RWPE2 (cell line): ENCODE measurements at regions not wholly inside any gene's neighbourhood (a gene's known extent, or its start where the extent isn't known, plus 50 kb on each side); places are given as distances from the start of the nearest gene placed in this dataset.

Experiments
- ATAC-seq: fragments of 200-7000 bp; cut with Tn5 transposase; 3 replicates; pipeline ENCODE4 v1.9.1; 2021; ENCODE audit warnings: low read depth
- DNase-seq: peaks from one replicate; pipeline ENCODE4 v3.0.0-alpha.2; 2020; ENCODE audit warnings: low spot score
- H3K27ac ChIP-seq: fragments of 450-650 bp; 2 replicates; pipeline ENCODE4 v1.5.1; 2017; ENCODE audit warnings: mild to moderate bottlenecking; ENCODE audit not compliant: poor library complexity, severe bottlenecking
- H3K27me3 ChIP-seq: fragments of 250-450 bp; sonication (Bioruptor Pico); 2 replicates; pipeline ENCODE4 v1.5.1; 2021; ENCODE audit warnings: mild to moderate bottlenecking, moderate library complexity; ENCODE audit not compliant: insufficient read depth, poor library complexity, severe bottlenecking
- H3K36me3 ChIP-seq: fragments of 250-450 bp; sonication (Bioruptor Pico); 2 replicates; pipeline ENCODE4 v1.5.1; 2020; ENCODE audit warnings: low read depth, mild to moderate bottlenecking, moderate library complexity
- H3K4me1 ChIP-seq: fragments of 250-450 bp; sonication (Bioruptor Pico); 2 replicates; pipeline ENCODE4 v1.5.1; 2021; ENCODE audit warnings: mild to moderate bottlenecking, moderate library complexity; ENCODE audit not compliant: insufficient read depth, poor library complexity, severe bottlenecking
- H3K4me3 ChIP-seq: fragments of 250-450 bp; sonication (Bioruptor Pico); 2 replicates; pipeline ENCODE4 v1.5.1; 2021; ENCODE audit warnings: mild to moderate bottlenecking, moderate library complexity; ENCODE audit not compliant: severe bottlenecking
- H3K9me3 ChIP-seq: fragments of 250-450 bp; sonication (Bioruptor Pico); 2 replicates; pipeline ENCODE4 v1.5.1; 2021; ENCODE audit warnings: mild to moderate bottlenecking, moderate library complexity; ENCODE audit not compliant: severe bottlenecking
- TF ChIP-seq, protein P1 (sequence below): fragments of 450-650 bp; IDR thresholded peaks from one replicate; pipeline ENCODE4 v1.5.1; 2017; ENCODE audit warnings: mild to moderate bottlenecking, moderate library complexity; ENCODE audit not compliant: poor library complexity, severe bottlenecking

DNA sequence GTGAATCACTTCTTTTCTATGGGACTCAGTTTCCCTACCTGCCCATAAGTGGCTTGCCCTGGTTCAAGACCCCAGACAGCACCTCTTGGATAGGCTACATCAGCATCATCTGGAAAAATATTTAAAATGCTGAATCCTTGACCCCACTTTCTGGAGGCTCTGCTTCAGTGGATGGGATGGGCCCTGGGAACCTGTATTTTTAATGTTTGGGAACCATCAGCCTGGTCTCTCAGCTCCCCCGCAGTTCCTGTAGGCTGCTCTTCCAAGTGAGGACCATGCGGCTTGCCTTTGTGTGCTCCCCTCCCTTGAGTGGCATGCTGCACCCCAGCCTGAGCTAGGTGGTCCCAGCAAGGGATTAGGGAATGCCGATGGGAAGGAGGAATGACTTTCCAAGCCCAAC is 68.3 kb upstream of the CRHR1 start:
- Histone ChIP-seq H3K27ac (no peak overlapping the region), H3K4me1 (peaks cover 10% of the 10 kb centered on the region), H3K9me3 (no peaks in the 10 kb centered on the region), H3K4me3 (no peak overlapping the region), H3K27me3 (no peaks in the 10 kb centered on the region), H3K36me3 (no peaks in the 10 kb centered on the region)
- ATAC-seq (no peak), DNase-seq (no peak)
- TF ChIP-seq, protein P1, sequence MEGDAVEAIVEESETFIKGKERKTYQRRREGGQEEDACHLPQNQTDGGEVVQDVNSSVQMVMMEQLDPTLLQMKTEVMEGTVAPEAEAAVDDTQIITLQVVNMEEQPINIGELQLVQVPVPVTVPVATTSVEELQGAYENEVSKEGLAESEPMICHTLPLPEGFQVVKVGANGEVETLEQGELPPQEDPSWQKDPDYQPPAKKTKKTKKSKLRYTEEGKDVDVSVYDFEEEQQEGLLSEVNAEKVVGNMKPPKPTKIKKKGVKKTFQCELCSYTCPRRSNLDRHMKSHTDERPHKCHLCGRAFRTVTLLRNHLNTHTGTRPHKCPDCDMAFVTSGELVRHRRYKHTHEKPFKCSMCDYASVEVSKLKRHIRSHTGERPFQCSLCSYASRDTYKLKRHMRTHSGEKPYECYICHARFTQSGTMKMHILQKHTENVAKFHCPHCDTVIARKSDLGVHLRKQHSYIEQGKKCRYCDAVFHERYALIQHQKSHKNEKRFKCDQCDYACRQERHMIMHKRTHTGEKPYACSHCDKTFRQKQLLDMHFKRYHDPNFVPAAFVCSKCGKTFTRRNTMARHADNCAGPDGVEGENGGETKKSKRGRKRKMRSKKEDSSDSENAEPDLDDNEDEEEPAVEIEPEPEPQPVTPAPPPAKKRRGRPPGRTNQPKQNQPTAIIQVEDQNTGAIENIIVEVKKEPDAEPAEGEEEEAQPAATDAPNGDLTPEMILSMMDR, result no peak

- ATAC-seq, result no peak
- H3K4me3 ChIP-seq, result no peak overlapping the region
- TF ChIP-seq, protein P1, result no peak
Measured at GRCh38 chr17:45718791-45719190, 65.3 kb upstream of the CRHR1 start.

DNA sequence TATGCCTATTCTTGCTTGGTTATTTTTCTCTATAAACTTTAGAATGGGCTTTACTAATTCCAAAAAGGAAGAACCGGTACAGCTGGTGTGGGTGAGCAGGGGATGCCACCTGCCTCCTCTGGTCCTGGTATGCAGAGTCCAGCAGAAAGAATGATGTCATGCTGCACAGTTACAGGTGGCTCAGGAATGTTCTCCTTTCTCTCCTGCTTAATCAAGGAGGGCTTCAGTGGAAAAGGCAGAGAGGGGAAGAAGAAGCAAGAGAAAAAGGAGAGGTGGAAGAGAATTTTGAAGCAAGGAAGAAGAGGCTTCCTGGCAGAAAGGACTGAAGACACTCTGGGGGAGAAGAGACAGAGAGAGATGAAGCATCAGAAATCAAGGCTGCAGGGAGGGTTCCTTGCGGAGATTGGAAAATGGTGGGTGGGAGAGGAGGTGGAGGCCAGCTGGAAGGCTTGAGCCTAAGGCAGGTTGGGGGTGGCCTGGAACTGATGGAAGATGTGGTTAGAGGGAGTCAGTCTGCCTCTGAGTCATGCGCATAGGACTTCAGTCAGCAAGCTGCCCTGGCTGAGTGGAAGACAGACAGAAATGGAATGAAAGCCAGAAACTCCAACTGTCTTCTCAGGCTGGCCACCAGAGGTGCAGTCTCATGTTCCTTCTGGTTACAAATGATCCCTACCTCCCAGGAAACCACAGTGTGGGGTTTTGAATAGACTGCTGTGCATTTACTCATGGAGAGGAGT is 64.6 kb upstream of the CRHR1 start:
- H3K9me3 ChIP-seq, result no peaks in the 10 kb centered on the region
- ATAC-seq, result peak; percentile 95
- H3K36me3 ChIP-seq, result no peaks in the 10 kb centered on the region
- peaks cover 10% of the 10 kb centered on the region for H3K4me1 ChIP-seq
- H3K27me3 ChIP-seq, result peaks cover 2% of the 10 kb centered on the region
- TF ChIP-seq, protein P1, result peak; percentile 46
- H3K4me3 ChIP-seq, result no peak overlapping the region
- no peak overlapping the region for H3K27ac ChIP-seq
- DNase-seq, result no peak

More at GRCh38 chr17:45718791-45719190, 65.3 kb upstream of the CRHR1 start:
- H3K4me1 ChIP-seq, result peaks cover 10% of the 10 kb centered on the region
- no peaks in the 10 kb centered on the region for H3K9me3 ChIP-seq
- DNase-seq, result no peak
- no peak overlapping the region for H3K27ac ChIP-seq
- no peaks in the 10 kb centered on the region for H3K36me3 ChIP-seq
- no peaks in the 10 kb centered on the region for H3K27me3 ChIP-seq

DNA sequence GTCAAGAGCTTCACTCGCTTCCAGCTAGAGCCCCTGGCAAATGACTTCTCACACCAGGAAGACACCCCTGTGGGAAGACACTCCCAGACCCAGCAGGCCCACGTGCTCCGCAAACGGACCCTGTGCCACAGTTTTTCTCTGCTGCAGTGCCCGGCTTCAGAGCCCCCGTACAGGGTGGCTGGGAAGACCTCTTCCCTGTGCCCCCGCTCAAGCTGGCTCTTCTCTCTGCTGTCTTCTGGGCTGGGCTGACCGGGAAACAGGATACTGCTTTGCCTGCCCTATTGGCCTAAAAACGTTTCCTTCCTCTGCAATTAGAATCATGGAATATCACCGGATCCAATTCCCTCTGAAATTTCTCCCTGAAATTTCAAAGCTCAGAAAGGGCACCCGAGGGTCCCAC is 63.7 kb upstream of the CRHR1 start:
- Histone ChIP-seq H3K27ac (no peak overlapping the region), H3K36me3 (no peaks in the 10 kb centered on the region), H3K9me3 (no peaks in the 10 kb centered on the region), H3K27me3 (peaks cover 7% of the 10 kb centered on the region), H3K4me3 (no peak overlapping the region), H3K4me1 (peaks cover 10% of the 10 kb centered on the region)
- no peak for ATAC-seq
- DNase-seq, result no peak
- TF ChIP-seq, protein P1, result no peak

GRCh38 chr17:45722161-45722560 is 62.0 kb upstream of the CRHR1 start:
- Histone ChIP-seq H3K27ac (no peak overlapping the region), H3K4me3 (no peak overlapping the region), H3K27me3 (peaks cover 22% of the 10 kb centered on the region), H3K9me3 (no peaks in the 10 kb centered on the region), H3K36me3 (no peaks in the 10 kb centered on the region), H3K4me1 (peaks cover 10% of the 10 kb centered on the region)
- TF ChIP-seq, protein P1, result peak; percentile 18
- DNase-seq (no peak), ATAC-seq (peak; percentile 48; the same call in 2 of the 3 replicates)
